IMR-90 (cell line): ENCODE measurements at regions not wholly inside any gene's neighbourhood (a gene's known extent, or its start where the extent isn't known, plus 50 kb on each side); places are given as distances from the start of the nearest gene placed in this dataset.

Experiments
- BHLHE40 ChIP-seq: fragments of 150-350 bp; IDR thresholded peaks from 2 replicates; pipeline ENCODE4 v1.6.1; 2016; ENCODE audit warnings: mild to moderate bottlenecking, low read depth, low read length
- CEBPB ChIP-seq: IDR thresholded peaks from 2 replicates; pipeline ENCODE4 v1.6.1; 2012; ENCODE audit warnings: low read depth, low read length, improper control_type of control experiment
- CHD1 ChIP-seq: IDR thresholded peaks from 2 replicates; pipeline ENCODE4 v1.6.1; 2012; ENCODE audit warnings: low read depth, low read length, improper control_type of control experiment
- ELK1 ChIP-seq: fragments of 150-350 bp; IDR thresholded peaks from 2 replicates; pipeline ENCODE4 v1.6.1; 2016; ENCODE audit warnings: low read depth, mild to moderate bottlenecking, low read length, moderate library complexity, borderline replicate concordance
- MXI1 ChIP-seq: IDR thresholded peaks from 2 replicates; pipeline ENCODE4 v1.6.1; 2012; ENCODE audit warnings: low read depth, mild to moderate bottlenecking, low read length, moderate library complexity, borderline replicate concordance
- POLR2A ChIP-seq: IDR thresholded peaks from 2 replicates; pipeline ENCODE4 v1.6.1; 2012; ENCODE audit warnings: mild to moderate bottlenecking, low read depth, low read length
- RAD21 ChIP-seq: IDR thresholded peaks from 2 replicates; pipeline ENCODE4 v1.6.1; 2012; ENCODE audit warnings: low read length, improper control_type of control experiment
- RCOR1 ChIP-seq: IDR thresholded peaks from 2 replicates; pipeline ENCODE4 v1.6.1; 2012; ENCODE audit warnings: mild to moderate bottlenecking, low read length, improper control_type of control experiment; ENCODE audit not compliant: insufficient replicate concordance
- RFX5 ChIP-seq: IDR thresholded peaks from 2 replicates; pipeline ENCODE4 v1.8.0; 2012; ENCODE audit warnings: low read depth, mild to moderate bottlenecking, low read length, moderate library complexity
- TF ChIP-seq, protein P1 (sequence below): conservative IDR thresholded peaks from 2 replicates; pipeline ENCODE4 v1.5.1; 2012; ENCODE audit warnings: mild to moderate bottlenecking, low read depth, low read length, improper control_type of control experiment
- TF ChIP-seq, protein P2 (sequence below): fragments of 150-350 bp; IDR thresholded peaks from 2 replicates; pipeline ENCODE4 v1.6.1; 2017; ENCODE audit warnings: mild to moderate bottlenecking, antibody characterized with exemption, low read length, low read depth

DNA sequence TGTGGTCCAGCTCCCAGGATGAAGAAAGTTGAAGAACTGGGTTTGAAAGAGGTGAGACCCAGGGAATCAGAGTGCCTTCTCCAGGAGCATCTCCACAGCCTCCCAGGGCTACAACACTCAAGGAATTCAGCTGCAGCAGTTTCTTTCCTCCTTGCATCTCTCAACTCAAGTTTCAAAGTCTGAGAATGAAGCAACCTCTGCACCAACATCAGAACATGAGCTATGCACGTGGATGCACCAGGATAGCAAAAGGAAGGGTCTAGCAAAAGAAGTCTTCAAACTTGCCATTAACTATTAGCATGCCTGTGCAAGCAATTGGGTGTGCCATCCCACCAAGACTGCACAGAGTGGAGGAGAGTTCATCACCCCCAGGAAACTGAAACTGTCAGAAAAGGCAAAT, 193.9 kb downstream of the OTOR start:
- no peak for TF ChIP-seq POLR2A
- TF ChIP-seq, protein P1, sequence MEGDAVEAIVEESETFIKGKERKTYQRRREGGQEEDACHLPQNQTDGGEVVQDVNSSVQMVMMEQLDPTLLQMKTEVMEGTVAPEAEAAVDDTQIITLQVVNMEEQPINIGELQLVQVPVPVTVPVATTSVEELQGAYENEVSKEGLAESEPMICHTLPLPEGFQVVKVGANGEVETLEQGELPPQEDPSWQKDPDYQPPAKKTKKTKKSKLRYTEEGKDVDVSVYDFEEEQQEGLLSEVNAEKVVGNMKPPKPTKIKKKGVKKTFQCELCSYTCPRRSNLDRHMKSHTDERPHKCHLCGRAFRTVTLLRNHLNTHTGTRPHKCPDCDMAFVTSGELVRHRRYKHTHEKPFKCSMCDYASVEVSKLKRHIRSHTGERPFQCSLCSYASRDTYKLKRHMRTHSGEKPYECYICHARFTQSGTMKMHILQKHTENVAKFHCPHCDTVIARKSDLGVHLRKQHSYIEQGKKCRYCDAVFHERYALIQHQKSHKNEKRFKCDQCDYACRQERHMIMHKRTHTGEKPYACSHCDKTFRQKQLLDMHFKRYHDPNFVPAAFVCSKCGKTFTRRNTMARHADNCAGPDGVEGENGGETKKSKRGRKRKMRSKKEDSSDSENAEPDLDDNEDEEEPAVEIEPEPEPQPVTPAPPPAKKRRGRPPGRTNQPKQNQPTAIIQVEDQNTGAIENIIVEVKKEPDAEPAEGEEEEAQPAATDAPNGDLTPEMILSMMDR = no peak
- no peak for TF ChIP-seq BHLHE40
- TF ChIP-seq MXI1 = no peak
- no peak for TF ChIP-seq CHD1
- TF ChIP-seq CEBPB = no peak
- no peak for TF ChIP-seq ELK1
- no peak for TF ChIP-seq RAD21
- TF ChIP-seq RFX5 = no peak
- no peak for TF ChIP-seq RCOR1
- TF ChIP-seq, protein P2, sequence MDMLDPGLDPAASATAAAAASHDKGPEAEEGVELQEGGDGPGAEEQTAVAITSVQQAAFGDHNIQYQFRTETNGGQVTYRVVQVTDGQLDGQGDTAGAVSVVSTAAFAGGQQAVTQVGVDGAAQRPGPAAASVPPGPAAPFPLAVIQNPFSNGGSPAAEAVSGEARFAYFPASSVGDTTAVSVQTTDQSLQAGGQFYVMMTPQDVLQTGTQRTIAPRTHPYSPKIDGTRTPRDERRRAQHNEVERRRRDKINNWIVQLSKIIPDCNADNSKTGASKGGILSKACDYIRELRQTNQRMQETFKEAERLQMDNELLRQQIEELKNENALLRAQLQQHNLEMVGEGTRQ = no peak
